HG03280 (cell line): ENCODE measurements at regions not wholly inside any gene's neighbourhood (a gene's known extent, or its start where the extent isn't known, plus 50 kb on each side); places are given as distances from the start of the nearest gene placed in this dataset.
A peak's percentile ranks its signal among the peaks of the same experiment; 100 is the strongest.

Experiments
- ATAC-seq: cut with Tn5 transposase; IDR thresholded peaks from one replicate; pipeline ENCODE4 v1.9.1; 2021; ENCODE audit warnings: mild to moderate bottlenecking, moderate library complexity; ENCODE audit not compliant: unreplicated experiment

GRCh38 chr3:16048435-16049318 lies 125.8 kb upstream of the GALNT15 start:
- ATAC-seq, result peak; percentile 99

- no peak for ATAC-seq
Observed at GRCh38 chr3:16050641-16051467, 123.6 kb upstream of the GALNT15 start.

GRCh38 chr3:16051691-16052090 lies 122.8 kb upstream of the GALNT15 start:
- ATAC-seq, result no peak

- ATAC-seq, result no peak
Observed at GRCh38 chr3:16052964-16053363, 121.5 kb upstream of the GALNT15 start.

GRCh38 chr3:16053794-16054193 lies 120.7 kb upstream of the GALNT15 start:
- ATAC-seq, result no peak

GRCh38 chr3:16055606-16056211 lies 118.8 kb upstream of the GALNT15 start:
- ATAC-seq, result no peak

- no peak for ATAC-seq
Observed at GRCh38 chr3:16056217-16056616, 118.3 kb upstream of the GALNT15 start.

GRCh38 chr3:16058521-16058920 lies 116.0 kb upstream of the GALNT15 start:
- no peak for ATAC-seq

GRCh38 chr3:16059081-16059537 lies 115.4 kb upstream of the GALNT15 start:
- no peak for ATAC-seq

- no peak for ATAC-seq
Observed at GRCh38 chr3:16059711-16060357, 114.6 kb upstream of the GALNT15 start.

- no peak for ATAC-seq
Observed at GRCh38 chr3:16060358-16060852, 114.1 kb upstream of the GALNT15 start.

GRCh38 chr3:16060945-16061344 lies 113.5 kb upstream of the GALNT15 start:
- no peak for ATAC-seq

GRCh38 chr3:16061491-16061890 lies 113.0 kb upstream of the GALNT15 start:
- ATAC-seq, result no peak

- no peak for ATAC-seq
Observed at GRCh38 chr3:16063603-16064002, 110.9 kb upstream of the GALNT15 start.

- ATAC-seq, result no peak
Observed at GRCh38 chr3:16064642-16065414, 109.7 kb upstream of the GALNT15 start.

GRCh38 chr3:16066545-16066944 lies 107.9 kb upstream of the GALNT15 start:
- ATAC-seq, result no peak

GRCh38 chr3:16066975-16067374 lies 107.5 kb upstream of the GALNT15 start:
- no peak for ATAC-seq

GRCh38 chr3:16067837-16068471 lies 106.5 kb upstream of the GALNT15 start:
- no peak for ATAC-seq

- ATAC-seq, result no peak
Observed at GRCh38 chr3:16069149-16069922, 105.1 kb upstream of the GALNT15 start.
